ENCODE measurements at regions not wholly inside any gene's neighbourhood (a gene's known extent, or its start where the extent isn't known, plus 50 kb on each side); places are given as distances from the start of the nearest gene placed in this dataset.

- no peak overlapping the region for H2AFZ ChIP-seq (ENCODE audit: low read length)
- peaks cover 3% of the 10 kb centered on the region for H3K4me1 ChIP-seq (ENCODE audit: insufficient read depth, low read length, poor library complexity, severe bottlenecking)
- H3K79me2 ChIP-seq (ENCODE audit: insufficient read depth, low read length) = no peaks in the 10 kb centered on the region
- no peaks in the 10 kb centered on the region for H3F3A ChIP-seq (ENCODE audit: low read depth)
- no peaks in the 10 kb centered on the region for H3K36me3 ChIP-seq (ENCODE audit: insufficient read depth, low read length)
- H3K9ac ChIP-seq (ENCODE audit: low read depth, low read length, poor library complexity, severe bottlenecking) = no peak overlapping the region
- H3K9me3 ChIP-seq (ENCODE audit: insufficient read depth, low read depth, low read length) = no peaks in the 10 kb centered on the region
- no peaks in the 10 kb centered on the region for H4K20me1 ChIP-seq (ENCODE audit: insufficient read depth, low read length, poor library complexity, severe bottlenecking)
- H3K4me3 ChIP-seq (ENCODE audit: low read length, poor library complexity, severe bottlenecking) = no peak overlapping the region
- H3K9me2 ChIP-seq (replicated peaks; ENCODE audit: low read depth, low read length) = no peaks in the 10 kb centered on the region
- TF ChIP-seq EZH2phosphoT487 (IDR thresholded peaks at IDR 0.05; ENCODE audit: borderline replicate concordance) = no peak
- TF ChIP-seq CTCF (conservative IDR thresholded peaks at IDR 0.05; ENCODE audit: low read length) = no peak
- H3K4me2 ChIP-seq (ENCODE audit: low read depth, low read length, poor library complexity, severe bottlenecking) = no peak overlapping the region
- H3K27me3 ChIP-seq (ENCODE audit: insufficient read depth, low read length, poor library complexity, severe bottlenecking) = no peaks in the 10 kb centered on the region
Observed at GRCh38 chr3:30204126-30204525, 402.3 kb upstream of the TGFBR2 start.

- peak overlapping the region; percentile 24; the same call in 1 of the 2 replicates for H2AFZ ChIP-seq (ENCODE audit: low read length)
- H3K4me1 ChIP-seq (ENCODE audit: insufficient read depth, low read length, poor library complexity, severe bottlenecking) = peaks cover 9% of the 10 kb centered on the region
- TF ChIP-seq EZH2phosphoT487 (IDR thresholded peaks at IDR 0.05; ENCODE audit: borderline replicate concordance) = no peak
- no peak for TF ChIP-seq CTCF (conservative IDR thresholded peaks at IDR 0.05; ENCODE audit: low read length)
Observed at GRCh38 chr3:30206051-30206450, 400.4 kb upstream of the TGFBR2 start.

GRCh38 chr3:30221619-30222018, 384.8 kb upstream of the TGFBR2 start:
- Histone ChIP-seq H2AFZ (ENCODE audit: low read length) (no peak overlapping the region), H3K4me2 (ENCODE audit: low read depth, low read length, poor library complexity, severe bottlenecking) (no peak overlapping the region), H3K36me3 (ENCODE audit: insufficient read depth, low read length) (no peaks in the 10 kb centered on the region), H3K79me2 (ENCODE audit: insufficient read depth, low read length) (no peaks in the 10 kb centered on the region), H3K9me3 (ENCODE audit: insufficient read depth, low read depth, low read length) (no peaks in the 10 kb centered on the region), H4K20me1 (ENCODE audit: insufficient read depth, low read length, poor library complexity, severe bottlenecking) (no peaks in the 10 kb centered on the region), H3F3A (ENCODE audit: low read depth) (no peaks in the 10 kb centered on the region), H3K9me2 (replicated peaks; ENCODE audit: low read depth, low read length) (no peaks in the 10 kb centered on the region), H3K4me3 (ENCODE audit: low read length, poor library complexity, severe bottlenecking) (no peak overlapping the region), H3K4me1 (ENCODE audit: insufficient read depth, low read length, poor library complexity, severe bottlenecking) (no peaks in the 10 kb centered on the region), H3K27me3 (ENCODE audit: insufficient read depth, low read length, poor library complexity, severe bottlenecking) (no peaks in the 10 kb centered on the region), H3K9ac (ENCODE audit: low read depth, low read length, poor library complexity, severe bottlenecking) (no peak overlapping the region)
- TF ChIP-seq CTCF (conservative IDR thresholded peaks at IDR 0.05; ENCODE audit: low read length) (no peak), EZH2phosphoT487 (IDR thresholded peaks at IDR 0.05; ENCODE audit: borderline replicate concordance) (no peak)

More at GRCh38 chr3:30206051-30206450, 400.4 kb upstream of the TGFBR2 start:
- H3F3A ChIP-seq (ENCODE audit: low read depth) = no peaks in the 10 kb centered on the region
- H3K36me3 ChIP-seq (ENCODE audit: insufficient read depth, low read length) = no peaks in the 10 kb centered on the region
- H3K79me2 ChIP-seq (ENCODE audit: insufficient read depth, low read length) = no peaks in the 10 kb centered on the region
- H4K20me1 ChIP-seq (ENCODE audit: insufficient read depth, low read length, poor library complexity, severe bottlenecking) = no peaks in the 10 kb centered on the region
- no peaks in the 10 kb centered on the region for H3K9me2 ChIP-seq (replicated peaks; ENCODE audit: low read depth, low read length)
- H3K27me3 ChIP-seq (ENCODE audit: insufficient read depth, low read length, poor library complexity, severe bottlenecking) = no peaks in the 10 kb centered on the region
- H3K9ac ChIP-seq (ENCODE audit: low read depth, low read length, poor library complexity, severe bottlenecking) = no peak overlapping the region
- no peak overlapping the region for H3K4me3 ChIP-seq (ENCODE audit: low read length, poor library complexity, severe bottlenecking)
- no peaks in the 10 kb centered on the region for H3K9me3 ChIP-seq (ENCODE audit: insufficient read depth, low read depth, low read length)
- H3K4me2 ChIP-seq (ENCODE audit: low read depth, low read length, poor library complexity, severe bottlenecking) = no peak overlapping the region
